ENCODE measurements at regions not wholly inside any gene's neighbourhood (a gene's known extent, or its start where the extent isn't known, plus 50 kb on each side); places are given as distances from the start of the nearest gene placed in this dataset.

GRCh38 chr7:83861-84632, 108.3 kb upstream of the FAM20C start:
- ATAC-seq (no peak), FAIRE-seq (no peak), DNase-seq (ENCODE audit: low read depth in 1 of 2, low spot score in 1 of 2) (no peak)
- ChIA-PET CTCF (no interaction called here), POLR2A (no interaction called here)
- 72% methylated on average over 25 of the region's 25 CpGs for WGBS (ENCODE audit: missing lambda C conversion rate)
- no peaks in the 10 kb centered on the region; the same call in 2 of the 3 replicates for H3K4me1 ChIP-seq
- H3K27ac ChIP-seq = no peak overlapping the region
- TF ChIP-seq NPAS2 (CRISPR knock-in tag; IDR thresholded peaks at IDR 0.05; ENCODE audit: borderline replicate concordance) = no peak
- TF ChIP-seq FOSB (CRISPR knock-in tag; IDR thresholded peaks at IDR 0.05) = no peak
- TF ChIP-seq, protein P1, sequence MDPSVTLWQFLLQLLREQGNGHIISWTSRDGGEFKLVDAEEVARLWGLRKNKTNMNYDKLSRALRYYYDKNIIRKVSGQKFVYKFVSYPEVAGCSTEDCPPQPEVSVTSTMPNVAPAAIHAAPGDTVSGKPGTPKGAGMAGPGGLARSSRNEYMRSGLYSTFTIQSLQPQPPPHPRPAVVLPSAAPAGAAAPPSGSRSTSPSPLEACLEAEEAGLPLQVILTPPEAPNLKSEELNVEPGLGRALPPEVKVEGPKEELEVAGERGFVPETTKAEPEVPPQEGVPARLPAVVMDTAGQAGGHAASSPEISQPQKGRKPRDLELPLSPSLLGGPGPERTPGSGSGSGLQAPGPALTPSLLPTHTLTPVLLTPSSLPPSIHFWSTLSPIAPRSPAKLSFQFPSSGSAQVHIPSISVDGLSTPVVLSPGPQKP (IDR thresholded peaks at IDR 0.05; ENCODE audit: low read depth, low read length) = no peak
- no peak for TF ChIP-seq ESRRA (IDR thresholded peaks at IDR 0.05; ENCODE audit: borderline replicate concordance, low read length)
- TF ChIP-seq CEBPB (IDR thresholded peaks at IDR 0.05) = no peak
- TF ChIP-seq MAZ (IDR thresholded peaks at IDR 0.05; ENCODE audit: borderline replicate concordance, low read depth, low read length) = no peak
- no peak for TF ChIP-seq EHF (CRISPR knock-in tag; IDR thresholded peaks at IDR 0.05)
- no peak for TF ChIP-seq MYC (IDR thresholded peaks at IDR 0.05; ENCODE audit: borderline replicate concordance, low read length)
- no peak for TF ChIP-seq ZNF302 (CRISPR knock-in tag; IDR thresholded peaks at IDR 0.05)
- TF ChIP-seq FOSL2 (IDR thresholded peaks at IDR 0.05) = no peak
- TF ChIP-seq FOSL2 (CRISPR knock-in tag; IDR thresholded peaks at IDR 0.05) = no peak
- TF ChIP-seq, protein P2, sequence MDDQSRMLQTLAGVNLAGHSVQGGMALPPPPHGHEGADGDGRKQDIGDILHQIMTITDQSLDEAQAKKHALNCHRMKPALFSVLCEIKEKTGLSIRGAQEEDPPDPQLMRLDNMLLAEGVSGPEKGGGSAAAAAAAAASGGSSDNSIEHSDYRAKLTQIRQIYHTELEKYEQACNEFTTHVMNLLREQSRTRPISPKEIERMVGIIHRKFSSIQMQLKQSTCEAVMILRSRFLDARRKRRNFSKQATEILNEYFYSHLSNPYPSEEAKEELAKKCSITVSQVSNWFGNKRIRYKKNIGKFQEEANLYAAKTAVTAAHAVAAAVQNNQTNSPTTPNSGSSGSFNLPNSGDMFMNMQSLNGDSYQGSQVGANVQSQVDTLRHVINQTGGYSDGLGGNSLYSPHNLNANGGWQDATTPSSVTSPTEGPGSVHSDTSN (IDR thresholded peaks at IDR 0.05) = no peak
- no peak for TF ChIP-seq ZC3H11A (IDR thresholded peaks at IDR 0.05)
- TF ChIP-seq HOXB13 (CRISPR knock-in tag; IDR thresholded peaks at IDR 0.05; ENCODE audit: low read depth) = no peak
- TF ChIP-seq JUNB (IDR thresholded peaks at IDR 0.05) = no peak
- no peak overlapping the region for H3K4me2 ChIP-seq
- H3K9me3 ChIP-seq = no peaks in the 10 kb centered on the region
- H3K4me3 ChIP-seq = no peak overlapping the region

- POLR2A ChIA-PET = no interaction called here
- FAIRE-seq = no peak
- no peak for DNase-seq (ENCODE audit: low read depth in 1 of 2, low spot score in 1 of 2)
These were observed 107.7 kb upstream of the FAM20C start for GRCh38 chr7:84633-85020.

More at GRCh38 chr7:84633-85020, 107.7 kb upstream of the FAM20C start:
- CTCF ChIA-PET = no interaction called here
- no peak overlapping the region for H3K4me3 ChIP-seq
- no peak overlapping the region for H3K4me2 ChIP-seq
- peaks cover 5% of the 10 kb centered on the region; the same call in 2 of the 3 replicates for H3K4me1 ChIP-seq
- no peak overlapping the region for H3K27ac ChIP-seq
- H3K9me3 ChIP-seq = no peaks in the 10 kb centered on the region
- no peak for TF ChIP-seq MAFK (IDR thresholded peaks at IDR 0.05; ENCODE audit: partially characterized antibody)
- no peak for TF ChIP-seq JUNB (IDR thresholded peaks at IDR 0.05)
- TF ChIP-seq, protein P3, sequence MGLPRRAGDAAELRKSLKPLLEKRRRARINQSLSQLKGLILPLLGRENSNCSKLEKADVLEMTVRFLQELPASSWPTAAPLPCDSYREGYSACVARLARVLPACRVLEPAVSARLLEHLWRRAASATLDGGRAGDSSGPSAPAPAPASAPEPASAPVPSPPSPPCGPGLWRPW (IDR thresholded peaks at IDR 0.05) = no peak
- TF ChIP-seq FOSB (CRISPR knock-in tag; IDR thresholded peaks at IDR 0.05) = no peak
- no peak for TF ChIP-seq RFX5 (IDR thresholded peaks at IDR 0.05)
- no peak for TF ChIP-seq BHLHE40 (IDR thresholded peaks at IDR 0.05; ENCODE audit: low read depth, low read length)
- TF ChIP-seq, protein P4, sequence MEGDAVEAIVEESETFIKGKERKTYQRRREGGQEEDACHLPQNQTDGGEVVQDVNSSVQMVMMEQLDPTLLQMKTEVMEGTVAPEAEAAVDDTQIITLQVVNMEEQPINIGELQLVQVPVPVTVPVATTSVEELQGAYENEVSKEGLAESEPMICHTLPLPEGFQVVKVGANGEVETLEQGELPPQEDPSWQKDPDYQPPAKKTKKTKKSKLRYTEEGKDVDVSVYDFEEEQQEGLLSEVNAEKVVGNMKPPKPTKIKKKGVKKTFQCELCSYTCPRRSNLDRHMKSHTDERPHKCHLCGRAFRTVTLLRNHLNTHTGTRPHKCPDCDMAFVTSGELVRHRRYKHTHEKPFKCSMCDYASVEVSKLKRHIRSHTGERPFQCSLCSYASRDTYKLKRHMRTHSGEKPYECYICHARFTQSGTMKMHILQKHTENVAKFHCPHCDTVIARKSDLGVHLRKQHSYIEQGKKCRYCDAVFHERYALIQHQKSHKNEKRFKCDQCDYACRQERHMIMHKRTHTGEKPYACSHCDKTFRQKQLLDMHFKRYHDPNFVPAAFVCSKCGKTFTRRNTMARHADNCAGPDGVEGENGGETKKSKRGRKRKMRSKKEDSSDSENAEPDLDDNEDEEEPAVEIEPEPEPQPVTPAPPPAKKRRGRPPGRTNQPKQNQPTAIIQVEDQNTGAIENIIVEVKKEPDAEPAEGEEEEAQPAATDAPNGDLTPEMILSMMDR (IDR thresholded peaks at IDR 0.05) = no peak
- TF ChIP-seq MAZ (IDR thresholded peaks at IDR 0.05; ENCODE audit: borderline replicate concordance, low read depth, low read length) = no peak
- TF ChIP-seq, protein P5, sequence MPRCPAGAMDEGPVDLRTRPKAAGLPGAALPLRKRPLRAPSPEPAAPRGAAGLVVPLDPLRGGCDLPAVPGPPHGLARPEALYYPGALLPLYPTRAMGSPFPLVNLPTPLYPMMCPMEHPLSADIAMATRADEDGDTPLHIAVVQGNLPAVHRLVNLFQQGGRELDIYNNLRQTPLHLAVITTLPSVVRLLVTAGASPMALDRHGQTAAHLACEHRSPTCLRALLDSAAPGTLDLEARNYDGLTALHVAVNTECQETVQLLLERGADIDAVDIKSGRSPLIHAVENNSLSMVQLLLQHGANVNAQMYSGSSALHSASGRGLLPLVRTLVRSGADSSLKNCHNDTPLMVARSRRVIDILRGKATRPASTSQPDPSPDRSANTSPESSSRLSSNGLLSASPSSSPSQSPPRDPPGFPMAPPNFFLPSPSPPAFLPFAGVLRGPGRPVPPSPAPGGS (IDR thresholded peaks at IDR 0.05) = no peak
- ATAC-seq = no peak
- WGBS (ENCODE audit: missing lambda C conversion rate) = 50% methylated on average over 8 of the region's 11 CpGs
